ENCODE measurements at regions not wholly inside any gene's neighbourhood (a gene's known extent, or its start where the extent isn't known, plus 50 kb on each side); places are given as distances from the start of the nearest gene placed in this dataset.

DNA sequence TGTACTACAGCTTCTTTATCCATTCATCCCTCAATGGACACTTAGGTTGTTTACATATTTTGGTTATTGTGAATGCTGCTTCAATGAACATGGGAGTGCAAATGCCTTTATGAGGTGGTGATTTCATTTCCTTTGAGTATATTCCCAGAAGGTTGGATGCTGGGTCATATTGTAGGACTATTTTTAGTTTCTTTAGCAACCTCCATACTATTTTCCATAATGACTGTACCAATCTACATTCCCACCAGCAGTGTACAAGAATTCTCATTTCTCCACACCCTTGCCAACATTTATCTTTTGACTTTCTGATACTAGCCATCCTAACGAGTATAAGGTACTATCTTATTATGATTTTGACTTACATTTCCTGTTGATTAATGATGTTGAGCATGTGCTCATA is 269.0 kb downstream of the C6orf118 start:
- intact Hi-C loops (cut with DNase I), result no loop called here
- no peak overlapping the region for H3K4me3 ChIP-seq
- H3K4me1 ChIP-seq, result no peaks in the 10 kb centered on the region
- H3K27ac ChIP-seq, result no peak overlapping the region
- ATAC-seq (no peak), DNase-seq (no peak)
- TF ChIP-seq CTCF (IDR thresholded peaks at IDR 0.05), result no peak
- H3K36me3 ChIP-seq, result no peaks in the 10 kb centered on the region
- H3K9me3 ChIP-seq, result no peaks in the 10 kb centered on the region
- H3K27me3 ChIP-seq, result no peaks in the 10 kb centered on the region

GRCh38 chr6:165034271-165034741 is 275.1 kb downstream of the C6orf118 start:
- Histone ChIP-seq H3K36me3 (no peaks in the 10 kb centered on the region), H3K27me3 (no peaks in the 10 kb centered on the region), H3K4me1 (no peaks in the 10 kb centered on the region), H3K4me3 (no peak overlapping the region), H3K9me3 (no peaks in the 10 kb centered on the region), H3K27ac (no peak overlapping the region)
- DNase-seq (no peak), ATAC-seq (no peak)
- no peak for TF ChIP-seq CTCF (IDR thresholded peaks at IDR 0.05)
- intact Hi-C loops (cut with DNase I), result no loop called here

GRCh38 chr6:165031502-165031901 is 277.9 kb downstream of the C6orf118 start:
- DNase-seq (no peak), ATAC-seq (no peak)
- intact Hi-C loops (cut with DNase I), result no loop called here
- Histone ChIP-seq H3K4me1 (no peaks in the 10 kb centered on the region), H3K27me3 (no peaks in the 10 kb centered on the region), H3K4me3 (no peak overlapping the region), H3K9me3 (no peaks in the 10 kb centered on the region), H3K36me3 (no peaks in the 10 kb centered on the region), H3K27ac (no peak overlapping the region)
- TF ChIP-seq CTCF (IDR thresholded peaks at IDR 0.05), result no peak

DNA sequence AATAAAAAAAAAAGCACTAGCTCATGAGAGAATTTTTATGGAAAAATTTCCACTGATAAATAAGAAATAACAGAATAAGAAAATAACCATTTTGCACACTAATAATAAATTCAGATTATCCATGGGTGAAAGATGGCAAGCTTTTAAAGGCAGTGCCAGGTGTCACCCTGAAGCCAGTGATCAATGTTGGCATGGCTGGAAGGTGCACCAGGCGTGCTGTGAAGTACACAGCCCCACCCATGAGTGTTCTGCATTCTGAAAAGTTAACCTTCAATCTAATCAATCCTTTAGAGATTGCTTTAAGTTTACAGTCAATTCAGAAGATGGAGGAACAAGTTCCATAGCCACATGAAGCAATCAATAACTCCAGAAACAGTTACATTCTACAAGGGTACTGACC is 284.4 kb downstream of the C6orf118 start:
- H3K27me3 ChIP-seq, result no peaks in the 10 kb centered on the region
- no peaks in the 10 kb centered on the region for H3K9me3 ChIP-seq
- intact Hi-C loops (cut with DNase I), result no loop called here
- H3K27ac ChIP-seq, result no peak overlapping the region
- DNase-seq, result no peak
- no peaks in the 10 kb centered on the region for H3K36me3 ChIP-seq
- no peaks in the 10 kb centered on the region for H3K4me1 ChIP-seq
- no peak for TF ChIP-seq CTCF (IDR thresholded peaks at IDR 0.05)
- no peak overlapping the region for H3K4me3 ChIP-seq
- no peak for ATAC-seq

DNA sequence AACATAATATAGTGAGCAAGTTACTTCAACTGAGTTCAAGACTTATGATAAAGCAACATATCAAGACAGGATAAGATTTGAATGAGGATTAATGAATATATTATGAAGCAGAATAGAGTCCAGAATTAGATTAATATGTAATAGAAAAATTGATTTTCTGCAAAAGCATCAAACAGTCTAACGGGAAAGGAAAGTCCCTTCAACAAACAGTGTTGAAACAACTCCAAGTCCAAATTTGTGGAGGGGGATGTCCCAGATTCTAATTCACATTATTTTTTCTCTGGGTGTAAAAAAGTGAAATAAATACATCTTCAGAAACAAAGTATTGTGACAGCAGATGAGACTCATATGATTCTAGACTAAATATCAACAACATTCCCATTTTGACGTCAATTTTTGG is 289.7 kb downstream of the C6orf118 start:
- Histone ChIP-seq H3K4me3 (no peak overlapping the region), H3K9me3 (no peaks in the 10 kb centered on the region), H3K4me1 (no peaks in the 10 kb centered on the region), H3K36me3 (no peaks in the 10 kb centered on the region), H3K27me3 (no peaks in the 10 kb centered on the region), H3K27ac (no peak overlapping the region)
- DNase-seq, result no peak
- ATAC-seq, result no peak
- intact Hi-C loops (cut with DNase I), result no loop called here
- TF ChIP-seq CTCF (IDR thresholded peaks at IDR 0.05), result no peak

DNA sequence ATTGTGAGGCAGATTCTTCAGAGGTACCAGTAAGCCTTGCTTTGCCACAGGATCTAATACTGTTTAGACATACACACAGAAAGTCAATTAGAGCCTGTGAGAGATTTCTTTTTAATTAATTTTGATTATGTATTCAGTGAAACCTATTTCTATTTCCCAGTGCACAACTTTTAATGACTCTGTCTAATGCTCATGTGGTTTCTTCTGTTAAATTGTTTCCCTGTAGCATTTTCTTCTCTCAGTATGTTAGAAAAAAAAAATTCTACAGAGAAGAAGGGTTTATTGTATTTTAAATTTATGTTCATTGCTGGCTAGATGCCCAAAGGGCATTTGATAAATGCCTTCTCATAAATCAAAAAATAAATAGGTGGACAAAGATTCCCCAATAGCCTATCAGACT is 293.7 kb downstream of the C6orf118 start:
- intact Hi-C loops (cut with DNase I), result no loop called here
- Histone ChIP-seq H3K27me3 (no peaks in the 10 kb centered on the region), H3K4me1 (no peaks in the 10 kb centered on the region), H3K36me3 (no peaks in the 10 kb centered on the region), H3K9me3 (no peaks in the 10 kb centered on the region), H3K27ac (no peak overlapping the region), H3K4me3 (no peak overlapping the region)
- no peak for TF ChIP-seq CTCF (IDR thresholded peaks at IDR 0.05)
- ATAC-seq, result no peak
- DNase-seq, result no peak
